Stimulated activated CD8-positive, alpha-beta memory T cell treated with anti-CD3 and anti-CD28 coated beads, Interleukin-12 subunit alpha, Interleukin-12 subunit beta, amount 100 ng/mL, for 24 hours (primary cell): ENCODE measurements at regions not wholly inside any gene's neighbourhood (a gene's known extent, or its start where the extent isn't known, plus 50 kb on each side); places are given as distances from the start of the nearest gene placed in this dataset.
"Not testable (repeated sequence)": the region's sequence is repeated elsewhere in the genome, so short reads cannot be mapped to it uniquely, and the experiment has no call there.

Source experiments
- DNase-seq: peaks from one replicate; pipeline ENCODE4 v3.0.0-alpha.2; 2020; ENCODE audit errors: extremely low read depth

GRCh38 chr7:149995369-149996026 is 121.7 kb downstream of the ATP6V0E2 start:
- DNase-seq, result not testable (repeated sequence)

- not testable (repeated sequence) for DNase-seq
These were observed 127.2 kb downstream of the ATP6V0E2 start for GRCh38 chr7:150000780-150001599.

GRCh38 chr7:150003304-150003810 is 129.6 kb downstream of the ATP6V0E2 start:
- DNase-seq, result no peak

GRCh38 chr7:150003973-150004372 is 130.2 kb downstream of the ATP6V0E2 start:
- DNase-seq, result not testable (repeated sequence)

GRCh38 chr7:150004843-150005242 is 131.1 kb downstream of the ATP6V0E2 start:
- DNase-seq, result not testable (repeated sequence)

- DNase-seq, result not testable (repeated sequence)
These were observed 136.0 kb downstream of the ATP6V0E2 start for GRCh38 chr7:150009620-150010303.

GRCh38 chr7:150016651-150017189 is 143.0 kb downstream of the ATP6V0E2 start:
- DNase-seq, result not testable (repeated sequence)

GRCh38 chr7:150020210-150020609 is 146.4 kb downstream of the ATP6V0E2 start:
- DNase-seq, result not testable (repeated sequence)

- DNase-seq, result not testable (repeated sequence)
These were observed 151.1 kb downstream of the ATP6V0E2 start for GRCh38 chr7:150024550-150025490.

- not testable (repeated sequence) for DNase-seq
These were observed 152.0 kb downstream of the ATP6V0E2 start for GRCh38 chr7:150025802-150026201.

- not testable (repeated sequence) for DNase-seq
These were observed 154.7 kb downstream of the ATP6V0E2 start for GRCh38 chr7:150028344-150029012.

- not testable (repeated sequence) for DNase-seq
These were observed 155.2 kb downstream of the ATP6V0E2 start for GRCh38 chr7:150029013-150029389.

GRCh38 chr7:150031733-150032132 is 158.0 kb downstream of the ATP6V0E2 start:
- DNase-seq, result not testable (repeated sequence)

- not testable (repeated sequence) for DNase-seq
These were observed 159.9 kb downstream of the ATP6V0E2 start for GRCh38 chr7:150033711-150034110.

- not testable (repeated sequence) for DNase-seq
These were observed 162.0 kb downstream of the ATP6V0E2 start for GRCh38 chr7:150035769-150036168.

GRCh38 chr7:150039061-150039460 is 165.3 kb downstream of the ATP6V0E2 start:
- not testable (repeated sequence) for DNase-seq

- DNase-seq, result not testable (repeated sequence)
These were observed 168.5 kb downstream of the ATP6V0E2 start for GRCh38 chr7:150042281-150042680.

- DNase-seq, result not testable (repeated sequence)
These were observed 171.0 kb downstream of the ATP6V0E2 start for GRCh38 chr7:150044771-150045170.

GRCh38 chr7:150045596-150045995 is 171.8 kb downstream of the ATP6V0E2 start:
- DNase-seq, result not testable (repeated sequence)
